GM23248 (cell line): ENCODE measurements at regions not wholly inside any gene's neighbourhood (a gene's known extent, or its start where the extent isn't known, plus 50 kb on each side); places are given as distances from the start of the nearest gene placed in this dataset.

ENCODE experiments used
- DNase-seq: peaks from one replicate; pipeline ENCODE4 v3.0.0-alpha.2; 2015
- H2AFZ ChIP-seq: fragments of 200-600 bp; sonication (generic); 2 replicates; pipeline ENCODE4 v1.6.1; 2016; ENCODE audit warnings: antibody characterized with exemption
- H3F3A ChIP-seq: fragments of 200-600 bp; sonication (generic); 2 replicates; pipeline ENCODE4 v1.6.1; 2016; ENCODE audit warnings: mild to moderate bottlenecking, antibody characterized with exemption, mixed run types; ENCODE audit not compliant: insufficient read depth
- H3K27ac ChIP-seq: fragments of 200-600 bp; sonication (generic); 2 replicates; pipeline ENCODE4 v1.5.1; 2016; ENCODE audit warnings: mild to moderate bottlenecking
- H3K27me3 ChIP-seq: fragments of 200-600 bp; sonication (generic); replicated peaks from 2 replicates; pipeline ENCODE4 v1.6.1; 2016; ENCODE audit warnings: mild to moderate bottlenecking; ENCODE audit not compliant: insufficient read depth
- H3K36me3 ChIP-seq: fragments of 200-600 bp; sonication (generic); 2 replicates; pipeline ENCODE4 v1.6.1; 2016; ENCODE audit warnings: low read depth, mild to moderate bottlenecking
- H3K4me1 ChIP-seq: fragments of 200-600 bp; sonication (generic); 2 replicates; pipeline ENCODE4 v1.6.1; 2016; ENCODE audit warnings: mild to moderate bottlenecking; ENCODE audit not compliant: insufficient read depth
- H3K4me2 ChIP-seq: fragments of 200-600 bp; sonication (generic); one replicate; pipeline ENCODE4 v1.6.1; 2016; ENCODE audit warnings: mild to moderate bottlenecking; ENCODE audit not compliant: unreplicated experiment
- H3K4me3 ChIP-seq: fragments of 200-600 bp; sonication (generic); 2 replicates; pipeline ENCODE4 v1.5.1; 2016; ENCODE audit warnings: mild to moderate bottlenecking
- H3K79me2 ChIP-seq: fragments of 200-600 bp; sonication (generic); 2 replicates; pipeline ENCODE4 v1.6.1; 2016; ENCODE audit warnings: mild to moderate bottlenecking; ENCODE audit not compliant: insufficient read depth
- H3K9ac ChIP-seq: fragments of 200-600 bp; sonication (generic); 2 replicates; pipeline ENCODE4 v1.6.1; 2016; ENCODE audit warnings: mild to moderate bottlenecking
- H3K9me2 ChIP-seq: fragments of 200-600 bp; sonication (generic); 2 replicates; pipeline ENCODE4 v1.6.1; 2016; ENCODE audit warnings: mixed run types, mild to moderate bottlenecking, moderate library complexity; ENCODE audit not compliant: insufficient read depth
- H3K9me3 ChIP-seq: fragments of 200-600 bp; sonication (generic); one replicate; pipeline ENCODE4 v1.6.1; 2017; ENCODE audit warnings: low read depth
- H4K20me1 ChIP-seq: fragments of 200-600 bp; sonication (generic); 2 replicates; pipeline ENCODE4 v1.6.0; 2016; ENCODE audit not compliant: insufficient read depth
- EZH2 ChIP-seq: fragments of 200-600 bp; sonication (generic); IDR thresholded peaks from 2 replicates; pipeline ENCODE4 v1.6.1; 2018; ENCODE audit warnings: antibody characterized with exemption, mild to moderate bottlenecking; ENCODE audit not compliant: insufficient read depth, poor library complexity, severe bottlenecking
- EZH2phosphoT487 ChIP-seq: fragments of 200-600 bp; sonication (generic); IDR thresholded peaks from 2 replicates; pipeline ENCODE4 v1.6.1; 2018; ENCODE audit warnings: antibody characterized with exemption, moderate library complexity, mild to moderate bottlenecking, low read depth; ENCODE audit not compliant: insufficient read depth
- WGBS, 2 experiments: methylation state at CpG; one replicate each; pipeline ENCODE4 v1.1.6; 2015 to 2017; ENCODE audit warnings: low lambda C conversion rate in 2 of 2, low coverage in 1 of 2; ENCODE audit errors: missing lambda C conversion rate in 2 of 2; 5-methylcytosine and 5-hydroxymethylcytosine counted together
- in situ Hi-C: fragments of 300-500 bp; cut with MboI; formaldehyde crosslinking; loops from 2 replicates; pipeline ENCODE4 v1.15.0; 2020

GRCh38 chr7:28348636-28349035, 63.7 kb upstream of the CREB5 start:
- Histone ChIP-seq H4K20me1 (no peaks in the 10 kb centered on the region), H3F3A (peaks cover 36% of the 10 kb centered on the region), H3K4me2 (peak overlapping the region; percentile 96), H3K36me3 (no peaks in the 10 kb centered on the region), H3K9me2 (0 out of 2 replicates have a peak, but pooled peaks cover 3% of the 10 kb centered on the region), H3K4me3 (no peak overlapping the region), H3K9me3 (no peaks in the 10 kb centered on the region), H3K9ac (no peak overlapping the region), H3K4me1 (peaks cover 33% of the 10 kb centered on the region), H3K79me2 (no peaks in the 10 kb centered on the region), H2AFZ (no peak overlapping the region), H3K27me3 (no peaks in the 10 kb centered on the region), H3K27ac (peak overlapping the region; percentile 85)
- 48 to 54% methylated on average over 5 of the region's 5 CpGs for WGBS, 2 experiments
- TF ChIP-seq EZH2phosphoT487, result no peak
- no peak for TF ChIP-seq EZH2
- in situ Hi-C loops, result no loop called here
- DNase-seq, result no peak

GRCh38 chr7:28349637-28350036, 62.7 kb upstream of the CREB5 start:
- Histone ChIP-seq H3K4me1 (peaks cover 39% of the 10 kb centered on the region), H3K4me3 (no peak overlapping the region), H3K27ac (no peak overlapping the region), H3K36me3 (no peaks in the 10 kb centered on the region), H2AFZ (no peak overlapping the region), H3K79me2 (no peaks in the 10 kb centered on the region), H3K9ac (no peak overlapping the region), H3K9me3 (no peaks in the 10 kb centered on the region), H3K4me2 (no peak overlapping the region), H3K9me2 (no peaks in the 10 kb centered on the region), H3F3A (peaks cover 41% of the 10 kb centered on the region), H4K20me1 (no peaks in the 10 kb centered on the region), H3K27me3 (no peaks in the 10 kb centered on the region)
- in situ Hi-C loops, result no loop called here
- TF ChIP-seq EZH2phosphoT487, result no peak
- TF ChIP-seq EZH2, result no peak
- WGBS, 2 experiments, result 96% methylated on average over 1 of the region's 1 CpG
- peak; percentile 31 for DNase-seq

- Histone ChIP-seq H4K20me1 (no peaks in the 10 kb centered on the region), H3K4me2 (no peak overlapping the region), H2AFZ (no peak overlapping the region), H3K36me3 (no peaks in the 10 kb centered on the region), H3K9me3 (no peaks in the 10 kb centered on the region), H3K79me2 (no peaks in the 10 kb centered on the region), H3K9me2 (no peaks in the 10 kb centered on the region), H3K27ac (no peak overlapping the region), H3F3A (peaks cover 51% of the 10 kb centered on the region), H3K27me3 (no peaks in the 10 kb centered on the region), H3K4me3 (no peak overlapping the region), H3K4me1 (peaks cover 48% of the 10 kb centered on the region), H3K9ac (no peak overlapping the region)
- DNase-seq, result no peak
- 97 to 100% methylated on average over 4 of the region's 4 CpGs for WGBS, 2 experiments
- TF ChIP-seq EZH2 (no peak), EZH2phosphoT487 (no peak)
- in situ Hi-C loops, result no loop called here
These were observed 61.7 kb upstream of the CREB5 start for GRCh38 chr7:28350662-28351061.

GRCh38 chr7:28351450-28351849, 60.9 kb upstream of the CREB5 start:
- 67 to 77% methylated on average over 1 of the region's 1 CpG for WGBS, 2 experiments

More at GRCh38 chr7:28351450-28351849, 60.9 kb upstream of the CREB5 start:
- Histone ChIP-seq H3K9me2 (no peaks in the 10 kb centered on the region), H3K4me1 (peaks cover 44% of the 10 kb centered on the region), H4K20me1 (no peaks in the 10 kb centered on the region), H3K4me2 (no peak overlapping the region), H3K9ac (no peak overlapping the region), H3K36me3 (no peaks in the 10 kb centered on the region), H3K9me3 (no peaks in the 10 kb centered on the region), H3F3A (peaks cover 49% of the 10 kb centered on the region), H3K27ac (no peak overlapping the region), H3K27me3 (no peaks in the 10 kb centered on the region), H2AFZ (no peak overlapping the region), H3K79me2 (no peaks in the 10 kb centered on the region), H3K4me3 (no peak overlapping the region)
- no peak for DNase-seq
- no peak for TF ChIP-seq EZH2
- TF ChIP-seq EZH2phosphoT487, result no peak
- in situ Hi-C loops, result no loop called here
